GM21526 (cell line): ENCODE measurements at regions not wholly inside any gene's neighbourhood (a gene's known extent, or its start where the extent isn't known, plus 50 kb on each side); places are given as distances from the start of the nearest gene placed in this dataset.
"Not testable (repeated sequence)": the region's sequence is repeated elsewhere in the genome, so short reads cannot be mapped to it uniquely, and the experiment has no call there.

Experiments used
- ATAC-seq: cut with Tn5 transposase; IDR thresholded peaks from one replicate; pipeline ENCODE4 v1.9.1; 2021; ENCODE audit warnings: moderate library complexity; ENCODE audit not compliant: unreplicated experiment, low FRiP score

DNA sequence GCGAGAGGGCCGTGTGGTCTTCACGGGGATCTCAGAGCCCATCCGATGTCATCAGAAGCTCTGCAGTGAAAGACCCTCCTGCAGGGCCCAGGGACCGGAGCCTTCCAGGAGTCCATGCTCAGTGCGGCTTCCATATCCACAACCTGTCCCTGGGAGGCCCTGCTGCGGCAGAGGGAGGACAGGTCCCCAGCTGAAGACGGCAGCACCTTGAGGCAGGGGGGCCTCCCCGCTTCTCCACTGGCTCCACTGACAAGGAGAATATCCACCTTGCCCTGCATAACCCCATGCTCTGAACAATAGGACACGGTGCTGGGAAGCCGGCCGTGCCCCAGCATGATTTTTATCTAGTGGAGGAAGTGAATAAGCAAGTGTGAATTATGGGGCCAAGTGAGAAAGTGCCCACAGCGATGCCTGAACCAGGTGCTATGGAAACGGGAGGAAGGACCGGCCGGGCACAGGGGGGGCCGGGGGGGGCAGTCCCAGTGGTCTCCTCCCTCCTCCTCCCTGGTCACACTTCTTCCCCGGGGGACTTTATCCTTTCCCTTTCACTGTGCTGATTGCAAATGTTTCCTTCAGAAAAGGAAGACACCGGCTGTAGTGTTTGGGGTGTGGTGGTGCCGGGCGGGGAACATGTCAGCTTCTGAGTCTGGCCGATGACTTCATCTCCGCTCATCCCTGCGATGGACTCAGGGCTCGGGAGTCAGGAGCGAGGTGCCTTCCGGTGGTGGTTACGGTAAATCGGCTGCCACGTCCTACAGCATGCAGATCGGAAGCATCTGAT lies 225.1 kb downstream of the ERMARD start:
- ATAC-seq = no peak

- no peak for ATAC-seq
Observed at GRCh38 chr6:169975701-169976100, 224.3 kb downstream of the ERMARD start.

- no peak for ATAC-seq
Observed at GRCh38 chr6:169975286-169975685, 223.9 kb downstream of the ERMARD start.

DNA sequence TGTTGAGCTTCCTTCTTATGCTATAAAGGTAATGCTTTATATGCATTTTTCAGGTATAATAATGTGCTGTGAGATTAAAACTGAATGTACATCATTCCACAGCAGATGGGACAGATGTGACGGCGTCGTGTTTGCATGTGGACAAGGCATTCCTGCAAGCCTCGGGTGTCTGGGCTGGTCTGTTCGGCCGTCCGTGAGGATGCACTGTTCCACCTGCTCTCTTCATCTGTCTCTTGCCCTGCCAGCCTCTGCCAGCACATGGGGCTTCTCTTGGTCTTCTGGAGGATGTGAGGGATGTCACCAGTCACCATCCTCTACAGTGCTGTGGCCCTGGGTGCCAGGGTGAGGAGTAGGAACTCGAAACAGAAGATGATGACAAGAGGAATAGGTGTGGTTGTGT lies 223.2 kb downstream of the ERMARD start:
- ATAC-seq = no peak

DNA sequence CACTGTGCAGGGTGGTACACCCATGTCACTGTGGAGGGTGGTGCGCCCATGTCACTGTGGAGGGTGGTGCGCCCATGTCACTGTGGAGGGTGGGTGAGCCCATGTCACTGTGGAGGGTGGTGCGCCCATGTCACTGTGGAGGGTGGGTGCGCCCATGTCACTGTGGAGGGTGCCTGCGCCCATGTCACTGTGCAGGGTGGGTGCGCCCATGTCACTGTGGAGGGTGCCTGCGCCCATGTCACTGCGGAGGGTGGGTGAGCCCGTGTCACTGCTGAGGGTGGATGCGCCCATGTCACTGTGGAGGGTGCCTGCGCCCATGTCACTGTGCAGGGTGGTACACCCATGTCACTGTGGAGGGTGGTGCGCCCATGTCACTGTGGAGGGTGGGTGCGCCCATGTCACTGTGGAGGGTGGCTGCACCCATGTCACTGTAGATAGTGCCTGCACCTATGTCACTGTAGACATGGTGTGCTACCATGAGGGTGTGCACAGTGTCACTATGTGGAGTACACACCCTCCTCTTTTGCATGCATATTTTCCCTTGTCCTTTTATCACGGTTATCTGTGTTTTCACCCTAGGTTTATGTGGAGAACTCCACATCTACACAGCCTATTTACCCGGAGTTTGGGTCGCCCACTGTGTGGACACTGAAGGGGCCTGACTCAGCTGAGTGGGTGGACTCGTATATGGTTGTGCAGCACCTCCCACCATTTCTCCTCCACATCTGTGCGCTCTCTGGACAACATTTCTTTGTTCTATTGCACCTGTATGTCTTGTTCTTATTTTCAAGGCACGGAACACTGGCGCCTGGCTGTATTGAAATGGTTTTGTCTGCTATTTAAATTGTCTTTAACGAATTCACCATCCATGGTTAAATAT lies 222.4 kb downstream of the ERMARD start:
- ATAC-seq = not testable (repeated sequence)

DNA sequence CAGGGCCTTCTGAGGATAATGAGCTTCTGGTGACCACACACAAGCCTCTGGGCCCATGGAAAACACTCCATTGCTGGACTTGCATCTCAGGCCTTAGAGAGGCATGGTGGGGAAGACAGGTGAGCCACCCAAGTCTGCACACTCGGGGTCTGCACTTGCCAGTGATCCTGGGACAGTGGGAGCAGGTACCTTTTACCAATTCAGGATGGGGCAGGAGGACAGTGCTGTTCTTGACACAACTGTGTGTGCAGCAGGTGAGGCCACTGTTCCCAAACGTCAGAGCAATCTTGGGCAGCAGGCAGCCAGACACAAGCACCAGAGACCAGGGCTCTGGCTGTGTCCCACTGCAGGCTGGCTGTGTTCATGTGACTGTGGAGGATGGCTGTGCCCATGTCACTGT lies 221.3 kb downstream of the ERMARD start:
- ATAC-seq = no peak

DNA sequence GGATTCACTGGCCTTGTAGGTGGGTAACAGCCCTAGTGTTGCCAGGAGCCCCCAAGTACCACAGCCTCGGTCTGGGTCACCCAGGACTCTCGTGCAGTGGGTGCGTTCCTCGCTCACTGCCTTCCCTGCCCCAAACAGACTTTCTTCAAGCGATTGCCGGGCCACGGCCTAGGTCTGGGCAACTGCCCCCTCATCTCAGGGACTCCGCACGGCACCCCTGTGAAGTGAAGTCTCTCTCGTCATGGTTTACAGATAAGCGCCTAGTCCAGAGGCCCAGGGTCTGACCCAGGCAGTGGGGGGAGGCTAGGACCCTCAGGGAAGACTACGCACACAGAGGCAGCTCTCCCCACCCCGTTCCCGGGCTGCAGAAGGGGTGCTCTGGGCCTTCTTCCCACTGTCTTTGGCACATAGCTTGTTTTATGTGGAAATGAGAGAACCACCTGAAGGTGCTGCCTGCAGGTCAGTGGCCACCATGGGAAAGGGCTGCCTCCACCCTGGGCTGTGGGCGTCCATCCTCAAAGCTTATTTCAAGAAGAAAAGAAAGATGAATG lies 220.8 kb downstream of the ERMARD start:
- no peak for ATAC-seq

GRCh38 chr6:169971081-169971861 lies 219.8 kb downstream of the ERMARD start:
- no peak for ATAC-seq

- no peak for ATAC-seq
Observed at GRCh38 chr6:169970306-169970988, 219.0 kb downstream of the ERMARD start.

- no peak for ATAC-seq
Observed at GRCh38 chr6:169969372-169970099, 218.1 kb downstream of the ERMARD start.

GRCh38 chr6:169968541-169969270 lies 217.3 kb downstream of the ERMARD start:
- no peak for ATAC-seq

DNA sequence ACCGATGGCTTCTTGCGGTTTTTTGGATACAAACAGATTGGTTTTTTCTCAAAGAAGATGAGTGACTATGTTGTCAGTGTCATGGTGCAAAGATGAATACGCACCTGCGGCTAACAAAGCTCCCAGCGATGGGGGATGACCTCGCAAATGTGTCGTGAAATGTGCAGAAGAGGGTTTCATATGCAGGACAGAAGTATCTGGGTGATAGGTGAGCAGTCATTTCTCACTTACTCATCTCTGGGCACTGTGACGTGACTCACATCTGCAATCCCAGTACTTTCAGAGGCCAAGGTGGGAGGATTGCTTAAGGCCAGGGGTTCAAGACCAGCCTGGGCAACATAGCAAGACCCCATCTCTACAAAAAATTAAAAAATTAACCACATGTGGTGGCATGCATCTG lies 216.3 kb downstream of the ERMARD start:
- ATAC-seq = no peak

DNA sequence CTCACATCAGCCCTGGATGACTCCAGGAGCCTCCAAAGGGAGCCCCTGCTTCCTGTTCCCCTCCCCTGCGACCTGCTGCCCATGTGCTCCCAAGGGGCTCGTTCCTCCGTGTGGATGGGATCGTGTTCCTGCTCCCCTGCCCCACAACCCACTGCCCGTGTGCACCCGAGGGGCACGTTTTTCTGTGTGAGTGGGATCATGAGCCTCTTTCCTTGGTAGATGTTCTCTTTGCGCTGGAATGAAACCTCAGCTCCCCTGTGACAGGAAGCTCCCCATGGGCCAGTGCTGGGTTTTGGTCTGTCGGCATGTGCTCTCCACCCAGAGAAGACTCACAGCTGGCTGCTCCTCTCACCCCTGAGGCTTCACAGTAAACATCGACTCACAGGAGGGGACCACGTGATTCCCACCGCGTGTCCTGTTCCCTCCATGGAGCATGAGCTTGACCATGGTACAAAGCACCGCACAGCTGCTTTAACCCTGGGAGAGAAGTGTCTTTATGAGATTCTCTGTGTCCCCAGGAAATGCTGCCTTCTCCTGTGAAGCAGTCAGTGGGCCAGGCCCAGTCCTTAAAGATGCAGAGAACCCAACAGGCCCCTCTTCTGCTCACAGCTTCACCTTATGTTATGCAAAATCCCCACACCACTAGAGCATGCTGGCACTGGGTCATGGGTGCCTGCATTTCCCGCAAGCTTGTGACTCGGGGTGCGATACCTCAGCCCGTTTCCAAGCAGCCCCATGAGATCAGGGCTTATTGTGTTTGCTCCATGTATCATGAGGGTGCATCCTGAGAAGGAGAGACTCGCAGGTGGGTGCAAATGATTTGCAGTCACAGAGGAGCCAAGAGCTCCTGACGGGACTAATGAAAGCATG lies 215.1 kb downstream of the ERMARD start:
- no peak for ATAC-seq

DNA sequence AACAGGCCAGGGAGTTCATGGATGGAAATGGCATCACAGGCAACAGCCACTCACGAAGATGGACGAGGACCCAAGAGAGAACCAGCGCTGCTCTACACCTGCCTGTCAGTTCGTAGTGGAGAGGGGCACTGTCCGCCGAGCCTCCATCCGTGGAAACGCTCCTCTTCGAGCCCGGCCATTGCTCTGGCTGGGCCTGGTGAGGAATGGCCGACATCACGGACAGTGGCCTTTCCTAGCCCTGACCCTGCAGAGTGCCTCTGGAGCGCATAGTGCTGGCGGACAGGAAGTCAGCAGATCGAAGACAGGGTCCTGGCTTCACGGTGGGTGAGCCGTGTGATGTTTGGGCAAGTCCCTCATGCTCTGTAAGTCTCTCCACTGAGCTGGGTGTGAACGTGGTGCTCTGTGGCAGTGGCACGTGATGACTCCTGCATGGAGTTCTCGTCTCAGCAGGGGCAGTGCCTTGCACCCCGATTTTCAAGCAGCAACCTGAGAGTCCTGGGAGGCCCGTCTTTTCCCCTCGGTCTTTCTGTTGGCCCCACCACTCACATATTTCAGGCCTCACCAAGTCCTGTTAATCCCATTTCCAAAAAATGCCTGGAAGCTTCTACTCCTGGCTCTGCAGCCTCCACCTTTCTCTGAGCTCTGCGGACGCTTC lies 214.4 kb downstream of the ERMARD start:
- no peak for ATAC-seq

DNA sequence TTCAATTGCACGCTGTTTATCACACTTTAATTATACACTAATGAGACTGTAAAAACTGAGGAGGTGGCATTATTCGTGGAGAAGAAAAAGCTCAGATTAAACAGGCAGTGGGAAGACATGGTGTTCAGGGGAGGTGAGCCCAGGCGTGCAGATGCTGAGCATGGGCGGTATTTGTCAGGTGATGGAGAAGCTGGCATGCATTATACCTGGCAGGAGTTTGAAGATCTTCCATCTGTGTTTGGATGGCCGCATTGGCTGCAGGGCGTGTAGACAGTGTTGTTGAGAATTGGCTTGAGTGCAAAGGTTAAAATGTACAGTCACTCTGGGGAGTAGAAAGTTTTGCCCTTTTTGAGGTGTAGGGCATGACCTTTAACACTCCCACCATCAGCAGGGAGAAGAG lies 213.8 kb downstream of the ERMARD start:
- no peak for ATAC-seq

DNA sequence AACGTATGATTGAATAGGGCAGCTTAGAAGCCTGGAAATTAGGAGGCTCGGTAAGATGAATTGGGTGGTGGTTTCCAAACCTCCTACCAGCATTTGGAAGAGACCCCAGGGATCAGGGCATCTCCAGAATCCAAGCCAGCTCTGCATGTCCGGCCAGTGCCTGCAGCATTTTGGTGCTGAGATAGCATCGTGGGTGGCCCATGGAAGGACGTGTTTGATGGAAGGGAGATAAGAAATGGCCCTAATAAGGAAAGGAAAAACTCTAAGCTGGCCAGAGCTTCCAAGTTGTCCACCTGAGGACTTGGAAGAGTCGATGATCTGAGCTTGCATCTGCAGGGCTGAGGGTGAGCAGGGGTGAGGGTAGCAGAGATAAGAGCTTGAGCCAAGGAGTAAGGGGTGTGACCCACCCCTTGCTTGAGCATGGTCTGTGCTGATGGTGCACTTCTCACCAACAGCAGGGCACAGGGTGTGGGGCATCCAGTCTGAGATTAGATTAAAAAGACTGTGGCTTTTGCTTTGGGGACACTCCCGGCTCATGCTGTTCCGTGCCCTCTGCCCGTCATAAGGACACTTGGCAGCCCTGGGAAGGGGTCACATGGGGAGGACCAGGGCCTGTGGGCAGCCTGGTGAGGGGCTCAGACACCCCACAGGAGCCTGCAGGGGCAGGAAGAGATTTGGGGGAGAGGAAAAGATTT lies 213.2 kb downstream of the ERMARD start:
- no peak for ATAC-seq
